IPS DF 4.7 (cell line): ENCODE measurements at regions not wholly inside any gene's neighbourhood (a gene's known extent, or its start where the extent isn't known, plus 50 kb on each side); places are given as distances from the start of the nearest gene placed in this dataset.
A peak's percentile ranks its signal among the peaks of the same experiment; 100 is the strongest.
"Not testable (repeated sequence)": the region's sequence is repeated elsewhere in the genome, so short reads cannot be mapped to it uniquely, and the experiment has no call there.

Experiments
- DNase-seq: peaks from one replicate; pipeline ENCODE4 v3.0.0-alpha.2; 2013; ENCODE audit warnings: low spot score; ENCODE audit errors: extremely low read depth

DNA sequence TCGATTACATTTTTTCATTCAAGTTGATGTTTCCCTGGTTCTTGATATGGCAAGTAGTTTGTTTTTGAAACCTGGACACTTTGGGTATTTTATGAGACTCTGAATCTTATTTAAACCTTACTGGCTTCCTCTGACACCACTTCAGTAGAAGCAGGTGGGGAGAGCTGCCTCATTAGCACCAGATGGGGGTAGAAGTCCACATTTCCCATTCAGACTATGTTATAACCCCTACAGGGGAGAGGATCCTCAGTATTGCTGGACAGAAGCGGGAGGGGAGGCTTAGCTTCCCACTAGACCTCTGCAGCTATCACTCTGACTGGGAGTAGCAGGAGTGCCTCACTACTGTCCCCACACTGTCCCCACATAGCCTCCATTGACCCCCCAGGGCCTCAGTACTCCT lies 145.3 kb upstream of the SLC35G4 start:
- no peak for DNase-seq

DNA sequence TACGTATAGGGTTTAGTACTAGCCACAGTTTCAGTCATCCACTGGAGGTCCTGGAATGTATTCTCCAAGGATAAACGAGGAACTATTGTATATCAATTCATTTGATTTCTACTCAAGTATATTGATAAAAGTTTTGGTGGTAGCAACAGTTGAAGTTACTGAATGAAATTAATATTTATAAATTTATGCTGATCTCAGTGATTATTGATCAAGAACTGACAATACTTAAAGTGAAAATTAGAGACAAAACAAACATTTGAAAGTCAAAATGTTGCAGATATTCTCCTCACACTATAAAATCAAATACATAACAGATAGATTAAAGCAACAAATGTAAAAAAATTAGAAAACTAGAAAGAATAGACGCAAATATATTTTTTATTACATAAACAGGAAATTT lies 150.9 kb upstream of the SLC35G4 start:
- no peak for DNase-seq

DNA sequence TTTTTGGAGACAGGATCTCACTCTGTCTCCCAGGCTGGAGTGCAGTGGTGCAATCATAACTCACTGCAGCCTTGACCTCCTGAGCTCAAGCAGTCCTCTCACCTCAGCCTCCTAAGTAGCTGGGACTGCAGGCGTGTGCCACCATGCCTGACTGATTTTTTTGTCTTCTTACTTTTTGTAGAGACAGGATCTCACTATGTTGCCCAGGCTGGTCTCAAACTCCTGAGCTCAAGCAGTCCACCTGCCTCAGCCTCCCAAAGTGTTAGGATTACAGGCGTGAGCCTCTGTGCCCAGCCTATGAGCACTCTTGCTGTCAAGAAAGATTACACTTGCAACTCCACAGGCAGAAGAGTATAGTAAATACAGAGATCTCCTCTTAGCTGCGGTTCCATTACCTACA lies 151.5 kb upstream of the SLC35G4 start:
- not testable (repeated sequence) for DNase-seq

DNA sequence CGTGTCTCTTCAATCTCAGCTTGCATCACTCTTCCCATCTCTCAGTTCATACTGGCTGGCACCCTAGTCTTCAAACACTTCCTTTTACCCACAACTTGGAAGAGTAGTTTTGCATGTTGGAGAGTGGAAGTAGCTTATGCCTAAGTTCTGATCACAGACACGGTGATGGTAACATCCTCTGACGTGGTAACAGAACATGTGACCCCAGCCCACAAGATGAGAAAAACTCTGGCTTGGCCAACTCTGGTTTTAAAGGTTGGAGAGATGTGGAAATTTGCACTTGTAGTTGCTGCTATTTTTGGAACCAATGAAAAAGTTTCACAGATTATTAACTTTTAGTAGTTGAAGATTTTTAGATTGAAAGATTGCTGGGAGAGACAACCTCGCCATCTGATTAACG lies 155.4 kb upstream of the SLC35G4 start:
- no peak for DNase-seq

DNA sequence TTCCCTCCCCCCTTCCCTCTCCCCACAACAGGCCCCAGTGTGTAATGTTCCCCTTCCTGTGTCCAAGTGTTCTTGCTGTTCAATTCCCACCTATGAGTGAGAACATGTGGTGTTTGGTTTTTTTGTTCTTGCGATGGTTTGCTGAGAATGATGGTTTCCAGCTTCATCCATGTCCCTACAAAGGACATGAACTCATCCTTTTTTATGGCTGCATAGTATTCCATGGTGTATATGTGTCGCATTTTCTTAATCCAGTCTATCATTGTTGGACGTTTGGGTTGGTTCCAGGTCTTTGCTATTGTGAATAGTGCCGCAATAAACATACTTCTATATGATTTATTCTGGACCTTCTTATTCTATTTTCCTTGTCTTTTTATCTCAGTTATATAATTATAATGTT lies 165.2 kb upstream of the SLC35G4 start:
- not testable (repeated sequence) for DNase-seq

DNA sequence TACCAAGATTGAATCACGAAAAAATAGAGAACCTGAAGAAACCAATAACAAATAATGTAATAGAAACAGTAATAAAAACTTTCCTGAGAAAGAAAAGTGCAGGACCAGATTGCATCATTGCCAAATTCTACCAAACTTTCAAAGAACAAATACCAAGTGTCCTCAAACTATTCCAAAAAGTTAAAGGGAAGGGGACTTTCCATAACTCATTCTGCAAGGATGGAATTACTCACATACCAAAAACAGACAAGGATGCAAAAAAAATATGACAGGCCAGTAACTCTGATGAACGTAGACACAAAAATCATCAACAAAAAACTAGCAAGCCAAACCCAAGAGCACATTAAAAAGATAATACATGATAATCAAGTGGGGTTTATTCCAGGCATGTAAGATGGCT lies 172.3 kb upstream of the SLC35G4 start:
- no peak for DNase-seq

DNA sequence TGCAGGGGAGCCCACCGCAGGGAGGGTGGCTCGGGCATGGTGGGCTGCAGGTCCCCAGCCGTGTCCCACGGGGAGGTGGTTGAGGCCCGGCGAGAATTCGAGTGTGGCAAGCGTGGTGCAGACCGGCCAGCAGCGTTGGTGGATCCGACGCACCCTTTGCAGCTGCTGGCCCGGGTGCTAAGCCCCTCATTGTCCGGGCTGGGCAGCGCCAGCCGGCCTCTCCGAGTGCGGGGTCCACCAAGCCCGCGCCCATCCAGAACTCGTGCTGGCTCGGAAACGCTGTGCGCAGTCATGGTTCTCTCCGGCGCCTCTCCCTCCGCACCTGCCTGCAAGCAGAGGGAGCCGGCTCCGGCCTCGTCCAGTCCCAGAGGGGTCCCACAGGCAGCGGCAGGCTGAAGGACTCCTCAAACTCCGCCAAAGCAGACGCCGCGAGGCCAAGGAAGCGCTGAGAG lies 177.0 kb upstream of the SLC35G4 start:
- DNase-seq: no peak

DNA sequence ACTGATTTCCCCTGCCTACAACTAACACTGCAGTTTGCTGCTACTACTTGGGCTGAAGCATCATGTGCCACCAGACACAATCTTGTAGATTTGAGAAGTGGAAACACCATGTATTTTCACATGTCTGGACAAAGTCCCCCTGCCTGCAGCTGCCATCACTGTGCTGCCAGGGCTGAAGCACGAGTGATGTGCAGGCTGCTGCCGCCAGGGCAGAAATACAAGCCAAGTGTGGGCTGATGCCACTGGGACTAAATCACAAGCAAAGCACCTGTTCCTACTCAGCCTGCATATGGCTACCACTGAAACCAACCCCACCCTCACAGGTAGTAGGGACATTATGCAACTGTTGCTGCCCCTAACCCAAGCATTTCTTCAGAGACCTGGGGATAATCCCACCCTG lies 179.5 kb upstream of the SLC35G4 start:
- no peak for DNase-seq

DNA sequence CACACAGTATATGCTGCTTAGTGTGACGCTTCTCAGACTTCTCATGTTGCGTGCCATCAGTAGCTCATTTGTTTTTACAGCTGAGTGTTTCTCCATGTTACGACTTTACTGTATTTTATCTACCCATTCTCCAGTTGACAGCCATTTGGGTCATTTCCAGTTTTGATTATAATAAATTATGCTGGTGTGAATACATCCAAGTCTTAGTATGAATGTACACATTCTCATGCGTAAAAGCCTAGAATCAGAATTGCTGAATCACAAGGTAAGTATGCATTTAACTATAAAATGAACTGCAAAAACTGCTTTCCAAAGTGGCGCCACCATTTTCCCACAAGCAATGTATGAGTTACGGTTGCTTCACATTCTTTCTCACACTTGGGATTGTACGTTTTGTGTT lies 184.2 kb upstream of the SLC35G4 start:
- DNase-seq: no peak

DNA sequence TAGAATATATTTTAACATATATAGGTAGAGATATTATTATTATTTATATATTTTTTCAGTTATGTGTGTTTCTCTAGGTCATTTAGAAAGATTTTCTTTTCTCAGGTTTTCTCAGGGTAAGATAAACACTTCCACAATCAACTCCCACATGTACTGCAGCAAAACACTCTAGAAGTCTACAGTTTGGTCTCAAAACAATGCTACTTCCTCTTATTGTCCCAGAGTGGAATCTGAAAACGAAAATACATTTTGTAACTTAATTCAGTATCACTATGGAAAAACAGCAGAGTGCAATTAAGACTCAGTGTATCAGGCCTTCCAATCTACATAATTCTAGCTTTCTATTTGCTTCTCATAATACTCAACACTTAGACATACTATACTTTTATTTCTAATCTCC lies 190.1 kb upstream of the SLC35G4 start:
- DNase-seq: no peak

DNA sequence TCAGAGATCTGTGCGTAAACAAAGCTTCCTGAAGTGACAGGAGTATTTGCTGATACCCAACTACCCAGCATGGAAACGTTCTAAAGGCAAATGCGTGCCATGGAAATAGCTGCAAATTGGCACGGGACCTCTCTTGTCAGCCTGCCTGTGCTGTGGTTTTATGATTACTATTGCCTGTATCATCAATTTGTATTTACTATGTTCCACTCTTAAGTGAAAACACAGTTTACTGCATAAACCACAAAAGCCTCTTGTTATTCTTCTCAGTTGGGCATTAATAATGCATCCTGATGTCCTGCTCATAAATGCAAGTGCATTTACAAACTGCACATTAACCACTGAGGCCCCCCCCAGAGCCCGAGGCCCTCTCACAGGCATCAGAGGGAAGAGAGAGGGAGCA lies 196.6 kb upstream of the SLC35G4 start:
- DNase-seq: no peak

DNA sequence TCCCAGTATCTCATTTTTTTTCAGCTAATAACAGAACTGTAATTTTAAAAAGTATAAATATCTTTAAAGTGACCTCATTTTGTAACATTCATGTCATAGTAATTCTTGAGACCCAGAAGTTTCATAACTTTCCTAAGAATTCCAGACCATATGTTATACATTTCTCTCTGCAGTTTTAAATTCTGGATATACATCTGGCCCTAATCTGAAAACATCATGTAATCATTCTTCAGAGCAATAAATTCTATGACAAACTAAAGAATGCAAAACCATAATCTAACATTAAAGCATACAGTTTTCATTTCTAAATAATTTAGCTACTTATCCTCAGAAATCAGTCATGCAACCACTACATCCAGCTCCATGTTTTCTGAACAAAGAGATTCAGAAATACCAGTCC lies 198.3 kb upstream of the SLC35G4 start:
- DNase-seq: no peak

DNA sequence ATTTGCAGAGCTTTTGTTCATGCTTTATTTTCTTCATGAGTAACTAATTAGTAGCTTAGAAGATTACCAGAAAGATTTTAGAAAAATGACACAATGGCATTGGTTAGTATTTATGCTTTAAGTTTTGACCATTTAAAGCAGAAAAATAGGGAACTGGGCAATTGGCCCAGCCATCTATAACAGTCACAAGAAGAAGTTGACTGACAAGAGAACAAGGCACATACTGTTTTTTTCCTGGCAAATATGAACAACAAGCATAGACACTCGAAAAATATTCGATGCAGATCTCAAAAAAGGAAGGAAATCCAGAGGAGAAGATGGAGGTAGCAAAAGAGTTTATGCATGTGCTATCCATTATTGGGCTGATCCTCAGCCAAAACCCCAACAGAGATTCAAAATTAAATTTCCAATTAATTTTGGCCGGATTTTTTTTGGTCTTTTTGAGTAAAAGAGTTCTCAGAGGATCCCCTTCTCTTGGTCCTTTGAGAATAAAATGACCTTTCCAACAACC lies 200.8 kb upstream of the SLC35G4 start:
- no peak for DNase-seq

DNA sequence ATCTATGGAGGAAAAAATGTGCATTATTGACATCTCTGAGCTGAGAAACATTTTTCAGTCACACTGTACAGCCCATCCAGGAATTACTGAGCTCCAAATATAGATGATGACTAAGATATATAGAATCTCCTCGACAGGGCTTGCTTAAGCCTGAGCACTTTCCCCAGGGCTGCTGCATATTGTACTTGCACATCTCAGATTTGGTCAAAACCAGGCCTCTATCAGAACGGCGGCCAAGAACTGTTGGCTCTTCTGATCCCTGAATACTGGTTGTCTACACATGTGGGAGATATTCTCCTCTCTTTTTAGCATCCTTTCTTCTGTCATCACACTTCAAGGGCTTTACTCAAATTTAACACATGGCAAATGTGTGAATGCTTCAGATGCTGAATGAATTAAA lies 201.5 kb upstream of the SLC35G4 start:
- DNase-seq: no peak

DNA sequence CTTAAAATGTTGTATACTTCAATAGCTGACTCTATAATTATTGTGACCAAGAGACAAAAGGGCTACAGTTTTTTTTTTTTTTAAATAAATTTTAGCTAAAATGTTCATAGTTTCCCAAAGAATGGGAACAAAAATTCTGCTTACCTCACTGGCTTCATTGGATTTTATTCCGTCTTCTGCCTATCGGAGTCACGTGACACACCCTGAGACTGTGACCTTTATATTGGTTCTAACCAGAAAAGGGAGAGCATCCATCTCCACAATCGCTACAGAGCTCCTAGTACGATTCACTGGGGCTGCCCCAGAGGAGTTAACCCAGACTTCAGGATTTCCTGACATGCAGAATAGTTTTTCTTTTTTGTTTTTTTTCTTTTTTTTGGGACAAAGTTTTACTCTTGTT lies 203.6 kb upstream of the SLC35G4 start:
- DNase-seq: no peak

DNA sequence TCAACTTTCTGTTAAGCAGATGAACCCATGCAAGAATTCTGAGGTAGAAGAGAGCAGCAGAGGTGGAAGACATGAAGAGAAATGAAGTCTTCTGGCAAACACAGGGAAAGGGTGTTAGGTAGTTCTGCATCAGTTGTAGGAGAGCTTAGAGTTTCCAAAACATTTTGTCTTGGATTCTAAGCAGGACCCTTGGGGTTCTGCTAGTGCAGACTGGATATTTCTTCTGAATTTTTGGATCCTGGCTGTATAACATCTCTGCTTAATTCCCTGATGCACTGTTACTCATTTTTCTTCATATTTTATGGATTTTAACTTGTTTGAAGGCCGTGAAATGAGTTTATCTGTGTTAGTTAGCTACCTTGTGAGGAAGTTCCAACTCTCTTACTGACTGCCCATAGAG lies 208.7 kb upstream of the SLC35G4 start:
- no peak for DNase-seq

DNA sequence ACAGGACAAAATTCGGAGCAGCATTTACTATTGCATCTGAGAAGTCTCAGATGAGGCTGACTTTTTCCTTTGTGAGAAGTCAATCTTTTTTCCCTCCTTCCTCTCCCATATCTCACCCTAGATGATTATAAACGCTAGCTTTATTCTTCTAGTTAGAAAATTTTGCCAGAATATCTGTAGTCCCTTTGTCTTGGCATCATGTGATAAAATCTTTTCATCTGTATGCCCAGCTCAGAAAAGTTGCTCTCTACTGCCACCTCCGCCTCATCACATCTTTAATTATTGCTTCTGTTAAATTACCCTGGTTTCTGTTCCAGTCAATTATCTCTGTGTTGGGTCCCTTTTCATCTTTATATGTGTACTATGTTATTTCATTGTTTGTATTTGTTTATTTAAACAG lies 210.8 kb upstream of the SLC35G4 start:
- DNase-seq: no peak

DNA sequence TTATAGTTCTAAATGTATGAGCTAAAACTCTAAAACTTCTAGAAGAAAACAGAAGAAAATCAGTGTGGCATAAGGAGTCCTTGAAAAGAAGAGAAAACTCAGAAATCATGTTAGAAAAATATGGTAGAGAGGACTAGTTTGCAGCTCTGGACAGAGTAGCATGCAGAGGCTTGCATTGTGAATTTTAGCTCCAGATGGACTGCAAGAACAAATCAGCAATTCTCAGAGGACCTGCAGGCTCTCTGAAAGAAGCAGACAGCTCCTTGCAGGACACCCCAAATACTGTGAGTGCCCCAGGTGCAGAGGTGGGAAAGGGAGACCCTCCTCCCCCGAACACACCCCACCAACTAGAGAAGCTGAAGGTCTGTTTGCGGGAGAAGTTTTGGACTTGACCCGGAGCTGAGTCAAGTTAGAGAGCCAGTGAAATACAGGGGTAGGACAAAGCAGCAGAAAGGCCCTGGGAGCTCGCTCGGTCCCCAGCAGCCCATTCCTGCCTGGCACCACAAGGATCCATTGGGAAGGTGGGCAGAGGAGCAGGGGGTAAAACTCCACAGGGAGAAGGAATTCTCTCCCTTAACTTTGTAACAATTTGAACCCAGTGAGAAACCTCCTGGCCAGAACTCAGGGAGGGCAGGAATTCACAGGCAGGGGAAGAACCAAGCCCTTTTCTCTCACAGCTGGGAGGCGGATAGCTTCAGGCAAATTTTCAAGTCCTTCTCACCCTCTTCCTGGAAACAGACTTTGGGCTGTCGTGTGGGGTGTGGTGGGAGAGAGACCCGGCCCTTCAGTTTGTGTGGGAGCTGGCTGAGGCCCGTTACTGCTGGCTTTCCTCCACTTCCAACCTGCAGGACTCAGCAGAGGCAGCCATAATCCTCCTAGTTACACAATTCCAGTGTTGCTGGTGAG lies 216.2 kb upstream of the SLC35G4 start:
- DNase-seq: no peak

DNA sequence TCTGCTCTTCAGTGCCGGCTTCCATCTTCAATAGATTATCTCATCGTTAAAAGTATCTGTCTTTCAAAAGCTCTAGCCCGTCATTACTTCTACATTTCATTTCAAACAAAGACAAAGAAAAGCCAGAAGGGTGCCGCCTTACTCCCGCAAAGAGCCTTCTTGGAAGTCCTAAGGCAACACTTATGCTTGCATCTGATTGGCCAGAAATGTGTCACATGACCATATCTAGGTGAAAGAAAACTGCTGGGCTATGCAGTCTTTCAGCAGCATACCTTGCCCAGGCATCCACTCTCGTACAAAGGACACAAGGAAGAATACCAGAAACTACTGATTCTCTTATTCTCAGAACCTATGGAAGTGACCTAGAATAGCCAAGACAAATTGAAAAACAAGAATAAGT lies 217.1 kb upstream of the SLC35G4 start:
- peak; percentile 71 for DNase-seq

DNA sequence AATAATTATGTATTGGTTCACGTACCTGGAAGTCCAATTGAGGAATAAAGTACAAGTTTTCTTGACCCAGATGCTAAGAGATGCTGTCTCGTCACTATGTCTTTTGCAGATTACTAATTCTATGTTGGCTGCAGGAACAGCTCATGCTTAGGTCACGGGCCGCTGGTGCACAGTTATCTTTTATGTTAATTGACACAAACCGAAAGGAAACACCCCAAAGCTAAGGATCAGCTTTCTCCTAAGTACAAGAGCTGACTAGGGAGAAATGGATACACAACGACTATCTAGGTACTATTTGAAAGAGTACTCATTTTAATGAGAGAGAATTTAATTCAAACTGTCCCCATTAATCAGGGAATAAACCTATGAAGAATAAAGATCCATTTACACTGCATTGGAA lies 217.7 kb upstream of the SLC35G4 start:
- DNase-seq: no peak

DNA sequence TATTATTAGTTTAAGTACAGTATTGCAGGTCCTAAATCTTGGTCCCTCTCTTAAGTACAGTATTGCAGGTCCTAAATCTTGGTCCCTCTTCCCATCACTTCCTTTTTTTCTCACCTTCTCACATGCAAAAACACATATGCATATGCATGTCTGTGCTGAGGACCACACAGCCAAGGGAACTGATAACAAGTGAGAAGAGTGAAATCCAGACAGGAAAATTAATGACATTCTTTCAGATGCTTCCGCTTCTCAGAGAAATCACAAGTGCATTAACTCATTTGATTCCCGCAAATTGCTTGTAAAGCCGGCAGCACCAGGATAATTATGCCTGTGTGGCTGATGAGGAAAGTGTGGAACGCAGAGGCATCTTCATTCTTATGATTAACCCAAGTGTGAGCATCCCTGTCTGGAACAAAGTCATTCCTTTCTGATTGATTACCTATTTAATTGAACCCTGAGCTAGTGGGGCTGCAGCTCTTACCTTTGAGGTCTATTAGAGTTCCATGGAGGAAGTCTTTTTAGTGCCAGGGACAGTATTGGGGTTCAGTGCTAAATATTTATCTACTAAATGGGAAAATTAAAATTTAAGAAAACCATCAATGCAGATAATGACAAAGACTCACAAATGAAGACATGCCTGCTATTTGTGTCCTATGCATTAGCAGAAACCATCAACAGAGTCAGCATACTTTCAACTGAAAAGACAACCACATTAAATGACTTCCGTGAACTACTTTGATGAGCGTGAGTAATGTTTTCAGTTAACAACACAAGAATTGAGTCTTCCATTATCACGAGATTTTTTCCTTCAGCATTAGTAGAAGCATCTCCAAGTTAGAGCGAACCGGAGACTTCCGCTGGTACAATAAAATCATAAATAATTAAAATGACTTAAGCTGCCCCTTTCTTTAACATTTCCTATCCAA lies 220.4 kb upstream of the SLC35G4 start:
- DNase-seq: no peak

DNA sequence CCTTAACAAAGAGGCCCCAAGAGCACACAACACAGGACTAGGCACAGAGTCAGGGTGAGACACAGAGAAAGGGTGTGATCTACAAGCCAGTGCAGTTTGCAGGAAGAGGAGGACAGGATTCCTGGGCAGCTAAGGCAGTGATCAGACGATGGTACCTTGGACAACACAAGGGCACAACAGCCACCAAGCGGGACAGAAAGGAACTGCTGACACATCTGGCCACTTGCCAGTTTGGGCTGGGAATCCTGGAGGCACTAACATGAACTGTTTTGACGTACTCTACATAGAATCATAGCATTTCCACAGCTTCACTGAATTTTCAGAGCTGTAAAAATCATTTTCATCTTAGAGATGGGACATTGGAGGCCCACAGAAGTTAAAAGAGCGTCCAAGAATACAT lies 221.5 kb upstream of the SLC35G4 start:
- no peak for DNase-seq
